GM23338 (cell line): ENCODE measurements at regions not wholly inside any gene's neighbourhood (a gene's known extent, or its start where the extent isn't known, plus 50 kb on each side); places are given as distances from the start of the nearest gene placed in this dataset.

Source experiments
- ATAC-seq: fragments of 200-7000 bp; cut with Tn5 transposase; 3 replicates; pipeline ENCODE4 v1.9.1; 2020
- DNase-seq: peaks from one replicate; pipeline ENCODE4 v3.0.0-alpha.2; 2015; ENCODE audit warnings: low spot score
- H2AFZ ChIP-seq: fragments of 200-600 bp; sonication (generic); 2 replicates; pipeline ENCODE4 v1.8.0; 2016; ENCODE audit warnings: antibody characterized with exemption, mild to moderate bottlenecking, moderate library complexity
- H3F3A ChIP-seq: fragments of 200-600 bp; sonication (generic); replicated peaks from 2 replicates; pipeline ENCODE4 v1.8.0; 2017; ENCODE audit warnings: antibody characterized with exemption, mixed run types, low read depth
- H3K27ac ChIP-seq: fragments of 200-600 bp; sonication (generic); 2 replicates; pipeline ENCODE4 v1.6.1; 2016; ENCODE audit warnings: low read depth
- H3K27me3 ChIP-seq: fragments of 200-600 bp; sonication (generic); 2 replicates; pipeline ENCODE4 v1.8.0; 2016; ENCODE audit warnings: mild to moderate bottlenecking, mixed run types, moderate library complexity; ENCODE audit not compliant: insufficient read depth
- H3K36me3 ChIP-seq: fragments of 200-600 bp; sonication (generic); 2 replicates; pipeline ENCODE4 v1.8.0; 2016; ENCODE audit warnings: mild to moderate bottlenecking; ENCODE audit not compliant: insufficient read depth
- H3K4me1 ChIP-seq: fragments of 200-600 bp; sonication (generic); 2 replicates; pipeline ENCODE4 v1.8.0; 2016; ENCODE audit warnings: mild to moderate bottlenecking, moderate library complexity; ENCODE audit not compliant: insufficient read depth
- H3K4me2 ChIP-seq: fragments of 200-600 bp; sonication (generic); 2 replicates; pipeline ENCODE4 v1.7.1; 2017; ENCODE audit warnings: mixed run types
- H3K4me3 ChIP-seq: fragments of 200-600 bp; sonication (generic); 2 replicates; pipeline ENCODE4 v1.6.1; 2016; ENCODE audit warnings: mixed run types
- H3K79me2 ChIP-seq: fragments of 200-600 bp; sonication (generic); replicated peaks from 2 replicates; pipeline ENCODE4 v1.8.0; 2017; ENCODE audit warnings: mild to moderate bottlenecking; ENCODE audit not compliant: insufficient read depth
- H3K9me2 ChIP-seq: fragments of 200-600 bp; sonication (generic); 2 replicates; pipeline ENCODE4 v1.8.0; 2017; ENCODE audit not compliant: insufficient read depth
- H4K20me1 ChIP-seq: fragments of 200-600 bp; sonication (generic); replicated peaks from 2 replicates; pipeline ENCODE4 v1.8.0; 2017; ENCODE audit warnings: mild to moderate bottlenecking; ENCODE audit not compliant: insufficient read depth
- H3K27ac Mint-ChIP-seq: 2 replicates; pipeline ENCODE4 v1.8.0; 2020; ENCODE audit warnings: inconsistent platforms, mild to moderate bottlenecking, moderate library complexity, mixed read lengths
- H3K27me3 Mint-ChIP-seq: 3 replicates; pipeline ENCODE4 v1.8.0; 2022; ENCODE audit warnings: low read depth, mild to moderate bottlenecking, moderate library complexity, mixed read lengths, inconsistent platforms; ENCODE audit not compliant: insufficient read depth, poor library complexity
- H3K36me3 Mint-ChIP-seq: 3 replicates; pipeline ENCODE4 v1.8.0; 2021; ENCODE audit warnings: low read depth, mild to moderate bottlenecking, inconsistent platforms, moderate library complexity, mixed read lengths
- H3K4me1 Mint-ChIP-seq: 3 replicates; pipeline ENCODE4 v1.8.0; 2020; ENCODE audit warnings: mild to moderate bottlenecking, inconsistent platforms, mixed read lengths
- H3K4me3 Mint-ChIP-seq: 3 replicates; pipeline ENCODE4 v1.8.0; 2021; ENCODE audit warnings: moderate library complexity, mild to moderate bottlenecking, inconsistent platforms, mixed read lengths
- H3K9me3 Mint-ChIP-seq: 3 replicates; pipeline ENCODE4 v1.8.0; 2020; ENCODE audit warnings: moderate library complexity, mild to moderate bottlenecking, inconsistent platforms, mixed read lengths
- CREB1 ChIP-seq: fragments of 250-450 bp; sonication (Bioruptor Pico); IDR thresholded peaks from 2 replicates; pipeline ENCODE4 v1.5.0; 2020; ENCODE audit warnings: low read depth, mild to moderate bottlenecking, moderate library complexity
- CTCF ChIP-seq, 2 experiments: fragments of 200-600 bp in 1 of 2; sonication (generic) in 1 of 2; conservative IDR thresholded peaks; 2 replicates each; pipeline versions ENCODE4 v1.5.1 to v1.6.1; 2016 to 2017; ENCODE audit warnings: antibody characterized with exemption in 2 of 2, low read depth in 2 of 2, mild to moderate bottlenecking in 2 of 2, moderate library complexity in 1 of 2
- EZH2 ChIP-seq: fragments of 200-600 bp; sonication (generic); IDR thresholded peaks from one replicate; pipeline ENCODE4 v1.8.0; 2017; ENCODE audit warnings: antibody characterized with exemption, mild to moderate bottlenecking, low read depth; ENCODE audit not compliant: unreplicated experiment
- EZH2phosphoT487 ChIP-seq: fragments of 200-600 bp; sonication (generic); IDR thresholded peaks from one replicate; pipeline ENCODE4 v1.8.1; 2018; ENCODE audit warnings: antibody characterized with exemption; ENCODE audit not compliant: unreplicated experiment
- JUNB ChIP-seq: IDR thresholded peaks from one replicate; pipeline ENCODE4 v1.6.1; 2016; ENCODE audit warnings: antibody characterized with exemption; ENCODE audit not compliant: unreplicated experiment
- NANOG ChIP-seq: IDR thresholded peaks from 2 replicates; pipeline ENCODE4 v1.6.1; 2016; ENCODE audit warnings: antibody characterized with exemption, borderline replicate concordance
- ZNF114 ChIP-seq: fragments of 250-450 bp; sonication (Bioruptor Pico); IDR thresholded peaks from 2 replicates; pipeline ENCODE4 v1.5.0; 2020; ENCODE audit warnings: mild to moderate bottlenecking, moderate library complexity
- TF ChIP-seq, protein P1 (sequence below): fragments of 250-450 bp; sonication (Bioruptor Pico); IDR thresholded peaks from 2 replicates; pipeline ENCODE4 v1.5.0; 2020; ENCODE audit warnings: mild to moderate bottlenecking, moderate library complexity
- TF ChIP-seq, protein P2 (sequence below): IDR thresholded peaks from 2 replicates; pipeline ENCODE4 v1.6.1; 2016; ENCODE audit warnings: antibody characterized with exemption

- Histone ChIP-seq H2AFZ (no peak overlapping the region), H3K27ac (no peak overlapping the region), H3K36me3 (no peaks in the 10 kb centered on the region), H3K9me2 (no peaks in the 10 kb centered on the region), H3K4me2 (no peak overlapping the region), H3K4me3 (no peak overlapping the region), H3K4me1 (peaks cover 5% of the 10 kb centered on the region; the same call in 1 of the 2 replicates), H3K27me3 (no peaks in the 10 kb centered on the region), H3F3A (no peaks in the 10 kb centered on the region), H3K79me2 (no peaks in the 10 kb centered on the region), H4K20me1 (no peaks in the 10 kb centered on the region)
- H3K4me1 Mint-ChIP-seq, result peaks cover 3% of the 10 kb centered on the region
- no peak for ATAC-seq
- DNase-seq, result no peak
- no peaks in the 10 kb centered on the region for H3K9me3 Mint-ChIP-seq
- no peaks in the 10 kb centered on the region for H3K36me3 Mint-ChIP-seq
- H3K27me3 Mint-ChIP-seq, result no peaks in the 10 kb centered on the region
- TF ChIP-seq EZH2 (no peak), JUNB (no peak), CREB1 (CRISPR knock-in tag) (no peak), CTCF (conservative IDR thresholded peaks at IDR 0.05; ENCODE audit: low read depth in 2 of 2) (no peak), NANOG (no peak), EZH2phosphoT487 (no peak), ZNF114 (CRISPR knock-in tag) (no peak)
- TF ChIP-seq, protein P1, sequence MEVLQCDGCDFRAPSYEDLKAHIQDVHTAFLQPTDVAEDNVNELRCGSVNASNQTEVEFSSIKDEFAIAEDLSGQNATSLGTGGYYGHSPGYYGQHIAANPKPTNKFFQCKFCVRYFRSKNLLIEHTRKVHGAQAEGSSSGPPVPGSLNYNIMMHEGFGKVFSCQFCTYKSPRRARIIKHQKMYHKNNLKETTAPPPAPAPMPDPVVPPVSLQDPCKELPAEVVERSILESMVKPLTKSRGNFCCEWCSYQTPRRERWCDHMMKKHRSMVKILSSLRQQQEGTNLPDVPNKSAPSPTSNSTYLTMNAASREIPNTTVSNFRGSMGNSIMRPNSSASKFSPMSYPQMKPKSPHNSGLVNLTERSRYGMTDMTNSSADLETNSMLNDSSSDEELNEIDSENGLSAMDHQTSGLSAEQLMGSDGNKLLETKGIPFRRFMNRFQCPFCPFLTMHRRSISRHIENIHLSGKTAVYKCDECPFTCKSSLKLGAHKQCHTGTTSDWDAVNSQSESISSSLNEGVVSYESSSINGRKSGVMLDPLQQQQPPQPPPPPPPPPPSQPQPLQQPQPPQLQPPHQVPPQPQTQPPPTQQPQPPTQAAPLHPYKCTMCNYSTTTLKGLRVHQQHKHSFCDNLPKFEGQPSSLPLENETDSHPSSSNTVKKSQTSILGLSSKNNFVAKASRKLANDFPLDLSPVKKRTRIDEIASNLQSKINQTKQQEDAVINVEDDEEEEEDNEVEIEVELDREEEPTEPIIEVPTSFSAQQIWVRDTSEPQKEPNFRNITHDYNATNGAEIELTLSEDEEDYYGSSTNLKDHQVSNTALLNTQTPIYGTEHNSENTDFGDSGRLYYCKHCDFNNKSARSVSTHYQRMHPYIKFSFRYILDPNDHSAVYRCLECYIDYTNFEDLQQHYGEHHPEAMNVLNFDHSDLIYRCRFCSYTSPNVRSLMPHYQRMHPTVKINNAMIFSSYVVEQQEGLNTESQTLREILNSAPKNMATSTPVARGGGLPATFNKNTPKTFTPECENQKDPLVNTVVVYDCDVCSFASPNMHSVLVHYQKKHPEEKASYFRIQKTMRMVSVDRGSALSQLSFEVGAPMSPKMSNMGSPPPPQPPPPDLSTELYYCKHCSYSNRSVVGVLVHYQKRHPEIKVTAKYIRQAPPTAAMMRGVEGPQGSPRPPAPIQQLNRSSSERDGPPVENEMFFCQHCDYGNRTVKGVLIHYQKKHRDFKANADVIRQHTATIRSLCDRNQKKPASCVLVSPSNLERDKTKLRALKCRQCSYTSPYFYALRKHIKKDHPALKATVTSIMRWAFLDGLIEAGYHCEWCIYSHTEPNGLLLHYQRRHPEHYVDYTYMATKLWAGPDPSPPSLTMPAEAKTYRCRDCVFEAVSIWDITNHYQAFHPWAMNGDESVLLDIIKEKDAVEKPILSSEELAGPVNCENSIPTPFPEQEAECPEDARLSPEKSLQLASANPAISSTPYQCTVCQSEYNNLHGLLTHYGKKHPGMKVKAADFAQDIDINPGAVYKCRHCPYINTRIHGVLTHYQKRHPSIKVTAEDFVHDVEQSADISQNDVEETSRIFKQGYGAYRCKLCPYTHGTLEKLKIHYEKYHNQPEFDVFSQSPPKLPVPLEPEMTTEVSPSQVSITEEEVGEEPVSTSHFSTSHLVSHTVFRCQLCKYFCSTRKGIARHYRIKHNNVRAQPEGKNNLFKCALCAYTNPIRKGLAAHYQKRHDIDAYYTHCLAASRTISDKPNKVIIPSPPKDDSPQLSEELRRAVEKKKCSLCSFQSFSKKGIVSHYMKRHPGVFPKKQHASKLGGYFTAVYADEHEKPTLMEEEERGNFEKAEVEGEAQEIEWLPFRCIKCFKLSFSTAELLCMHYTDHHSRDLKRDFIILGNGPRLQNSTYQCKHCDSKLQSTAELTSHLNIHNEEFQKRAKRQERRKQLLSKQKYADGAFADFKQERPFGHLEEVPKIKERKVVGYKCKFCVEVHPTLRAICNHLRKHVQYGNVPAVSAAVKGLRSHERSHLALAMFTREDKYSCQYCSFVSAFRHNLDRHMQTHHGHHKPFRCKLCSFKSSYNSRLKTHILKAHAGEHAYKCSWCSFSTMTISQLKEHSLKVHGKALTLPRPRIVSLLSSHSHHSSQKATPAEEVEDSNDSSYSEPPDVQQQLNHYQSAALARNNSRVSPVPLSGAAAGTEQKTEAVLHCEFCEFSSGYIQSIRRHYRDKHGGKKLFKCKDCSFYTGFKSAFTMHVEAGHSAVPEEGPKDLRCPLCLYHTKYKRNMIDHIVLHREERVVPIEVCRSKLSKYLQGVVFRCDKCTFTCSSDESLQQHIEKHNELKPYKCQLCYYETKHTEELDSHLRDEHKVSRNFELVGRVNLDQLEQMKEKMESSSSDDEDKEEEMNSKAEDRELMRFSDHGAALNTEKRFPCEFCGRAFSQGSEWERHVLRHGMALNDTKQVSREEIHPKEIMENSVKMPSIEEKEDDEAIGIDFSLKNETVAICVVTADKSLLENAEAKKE (CRISPR knock-in tag), result no peak
- TF ChIP-seq, protein P2, sequence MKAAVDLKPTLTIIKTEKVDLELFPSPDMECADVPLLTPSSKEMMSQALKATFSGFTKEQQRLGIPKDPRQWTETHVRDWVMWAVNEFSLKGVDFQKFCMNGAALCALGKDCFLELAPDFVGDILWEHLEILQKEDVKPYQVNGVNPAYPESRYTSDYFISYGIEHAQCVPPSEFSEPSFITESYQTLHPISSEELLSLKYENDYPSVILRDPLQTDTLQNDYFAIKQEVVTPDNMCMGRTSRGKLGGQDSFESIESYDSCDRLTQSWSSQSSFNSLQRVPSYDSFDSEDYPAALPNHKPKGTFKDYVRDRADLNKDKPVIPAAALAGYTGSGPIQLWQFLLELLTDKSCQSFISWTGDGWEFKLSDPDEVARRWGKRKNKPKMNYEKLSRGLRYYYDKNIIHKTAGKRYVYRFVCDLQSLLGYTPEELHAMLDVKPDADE, result no peak
- no peak overlapping the region for H3K27ac Mint-ChIP-seq
- no peak overlapping the region for H3K4me3 Mint-ChIP-seq
Measured at GRCh38 chr1:213657013-213657412, 330.8 kb upstream of the PROX1 start.
